ENCODE measurements at regions not wholly inside any gene's neighbourhood (a gene's known extent, or its start where the extent isn't known, plus 50 kb on each side); places are given as distances from the start of the nearest gene placed in this dataset.

- no peak for TF ChIP-seq BACH2 (CRISPR knock-in tag; IDR thresholded peaks at IDR 0.05; ENCODE audit: borderline replicate concordance)
- TF ChIP-seq CREB5 (CRISPR knock-in tag; IDR thresholded peaks at IDR 0.05; ENCODE audit: low read depth) = no peak
- no peak for TF ChIP-seq ZNF8 (CRISPR knock-in tag; IDR thresholded peaks at IDR 0.05)
- TF ChIP-seq RARB (CRISPR knock-in tag; IDR thresholded peaks at IDR 0.05) = no peak
- TF ChIP-seq CSRNP3 (CRISPR knock-in tag; IDR thresholded peaks at IDR 0.05) = no peak
- no peak for TF ChIP-seq TOX (CRISPR knock-in tag; IDR thresholded peaks at IDR 0.05; ENCODE audit: borderline replicate concordance)
- TF ChIP-seq CSDC2 (CRISPR knock-in tag; IDR thresholded peaks at IDR 0.05) = no peak
- no peak for TF ChIP-seq SNAI2 (CRISPR knock-in tag; IDR thresholded peaks at IDR 0.05)
These were observed 86.9 kb upstream of the CLEC14A start for GRCh38 chr14:38342803-38343202.

GRCh38 chr14:38339696-38340095 is 83.8 kb upstream of the CLEC14A start:
- ATAC-seq = no peak
- no peak for TF ChIP-seq CSDC2 (CRISPR knock-in tag; IDR thresholded peaks at IDR 0.05)
- TF ChIP-seq SNAI2 (CRISPR knock-in tag; IDR thresholded peaks at IDR 0.05) = no peak
- no peak for TF ChIP-seq OSR1 (CRISPR knock-in tag; IDR thresholded peaks at IDR 0.05)
- TF ChIP-seq RARB (CRISPR knock-in tag; IDR thresholded peaks at IDR 0.05) = no peak
- no peak for TF ChIP-seq PATZ1 (CRISPR knock-in tag; IDR thresholded peaks at IDR 0.05; ENCODE audit: borderline replicate concordance)
- TF ChIP-seq ZC3H10 (CRISPR knock-in tag; IDR thresholded peaks at IDR 0.05) = no peak
- no peak for TF ChIP-seq BACH2 (CRISPR knock-in tag; IDR thresholded peaks at IDR 0.05; ENCODE audit: borderline replicate concordance)
- TF ChIP-seq ZNF70 (CRISPR knock-in tag; IDR thresholded peaks at IDR 0.05) = no peak
- no peak for TF ChIP-seq ISL1 (CRISPR knock-in tag; IDR thresholded peaks at IDR 0.05)
- TF ChIP-seq ZFP3 (CRISPR knock-in tag; IDR thresholded peaks at IDR 0.05) = no peak
- no peak for TF ChIP-seq TCF4 (CRISPR knock-in tag; IDR thresholded peaks at IDR 0.05; ENCODE audit: borderline replicate concordance)
- TF ChIP-seq GLIS3 (CRISPR knock-in tag; IDR thresholded peaks at IDR 0.05) = no peak
- no peak for TF ChIP-seq CREB5 (CRISPR knock-in tag; IDR thresholded peaks at IDR 0.05; ENCODE audit: low read depth)
- TF ChIP-seq ZFP30 (CRISPR knock-in tag; IDR thresholded peaks at IDR 0.05) = no peak

More at GRCh38 chr14:38342803-38343202, 86.9 kb upstream of the CLEC14A start:
- no peak for ATAC-seq

- no peak for ATAC-seq
- TF ChIP-seq ZNF565 (CRISPR knock-in tag; conservative IDR thresholded peaks at IDR 0.05; ENCODE audit: low read depth) (no peak), OSR1 (CRISPR knock-in tag; IDR thresholded peaks at IDR 0.05) (no peak), POU6F1 (CRISPR knock-in tag; IDR thresholded peaks at IDR 0.05; ENCODE audit: borderline replicate concordance, low read depth) (no peak), ZFP3 (CRISPR knock-in tag; IDR thresholded peaks at IDR 0.05) (no peak), ISL1 (CRISPR knock-in tag; IDR thresholded peaks at IDR 0.05) (no peak), ZFP30 (CRISPR knock-in tag; IDR thresholded peaks at IDR 0.05) (no peak), TSHZ2 (CRISPR knock-in tag; IDR thresholded peaks at IDR 0.05) (no peak), ZNF8 (CRISPR knock-in tag; IDR thresholded peaks at IDR 0.05) (no peak), TCF4 (CRISPR knock-in tag; IDR thresholded peaks at IDR 0.05; ENCODE audit: borderline replicate concordance) (no peak), ESRRG (CRISPR knock-in tag; IDR thresholded peaks at IDR 0.05) (no peak), SNAI2 (CRISPR knock-in tag; IDR thresholded peaks at IDR 0.05) (no peak), CREB5 (CRISPR knock-in tag; IDR thresholded peaks at IDR 0.05; ENCODE audit: low read depth) (no peak)
These were observed 80.4 kb upstream of the CLEC14A start for GRCh38 chr14:38336298-38336697.

Measured in SK-N-SH treated with all-trans-retinoic acid at 6 μM for 48 hours (cell line).